K562 (cell line): ENCODE measurements at regions not wholly inside any gene's neighbourhood (a gene's known extent, or its start where the extent isn't known, plus 50 kb on each side); places are given as distances from the start of the nearest gene placed in this dataset.

Experiments
- ATAC-seq: fragments of 200-7000 bp; cut with Tn5 transposase; 3 replicates; pipeline ENCODE4 v1.9.1; 2020; ENCODE audit warnings: moderate library complexity
- BruUV-seq: library from RNA; stranded (reverse); fragments of 400-500 nt; replicated peaks from 2 replicates; lab custom pipeline; 2021; lab: Mats Ljungman, UMichigan
- CTCF ChIA-PET: fragments of 300-600 bp; formaldehyde crosslinking; extraction: SDS; loops from one replicate; lab custom pipeline; 2021; ENCODE audit warnings: low intra/inter-chr PET ratio; lab: Yijun Ruan, JAX
- POLR2A ChIA-PET: fragments of 300-600, 350-650 bp; sonication (Branson Sonifier 250); formaldehyde crosslinking; extraction: SDS; loops from one replicate; lab custom pipeline; 2021; ENCODE audit warnings: antibody characterized with exemption, inconsistent platforms; lab: Yijun Ruan, JAX
- DNase-seq, 4 experiments: peaks; one replicate each; pipeline versions ENCODE4 v3.0.0 to v3.0.0-alpha.2; 2011 to 2018; ENCODE audit warnings: low spot score in 3 of 4, mixed read lengths in 3 of 4; ENCODE audit errors: extremely low read depth in 1 of 4
- FAIRE-seq: peaks from 2 replicates; lab custom pipeline; 2011; peaks lifted over from hg19 to GRCh38; lab: Jason Lieb, UNC
- H2AFZ ChIP-seq: 2 replicates; pipeline ENCODE4 v1.6.0; 2011; ENCODE audit warnings: low read depth, low read length, control low read depth, inconsistent platforms
- H3K27ac ChIP-seq: fragments of 200-600 bp; 3 replicates; pipeline ENCODE4 v1.8.0; 2011; ENCODE audit warnings: low read depth, mild to moderate bottlenecking, control low read depth, inconsistent platforms, low read length, moderate library complexity, mixed read lengths; ENCODE audit errors: extremely low read depth
- H3K27me3 ChIP-seq, 2 experiments: fragments of 300-600 bp in 1 of 2; 2 replicates in 1 of 2; 3 replicates in 1 of 2; pipeline versions ENCODE4 v1.6.0 to v1.8.0; 2011; ENCODE audit warnings: inconsistent platforms in 2 of 2, low read length in 2 of 2, mild to moderate bottlenecking in 1 of 2, mixed read lengths in 1 of 2, moderate library complexity in 1 of 2; ENCODE audit not compliant: control insufficient read depth in 2 of 2, insufficient read depth in 2 of 2
- H3K36me3 ChIP-seq: fragments of 300-600 bp; 3 replicates; pipeline ENCODE4 v1.8.0; 2011; ENCODE audit warnings: mild to moderate bottlenecking, low read length, inconsistent platforms; ENCODE audit not compliant: control insufficient read depth, insufficient read depth
- H3K4me1 ChIP-seq, 2 experiments: fragments of 200-600 bp in 1 of 2; replicated peaks in 1 of 2; 2 replicates in 1 of 2; 3 replicates in 1 of 2; pipeline versions ENCODE4 v1.5.1 to v1.8.0; 2011; ENCODE audit warnings: inconsistent platforms in 2 of 2, low read length in 2 of 2, mild to moderate bottlenecking in 1 of 2, mixed read lengths in 1 of 2, moderate library complexity in 1 of 2; ENCODE audit not compliant: control insufficient read depth in 2 of 2, insufficient read depth in 2 of 2
- H3K4me2 ChIP-seq: 2 replicates; pipeline ENCODE4 v1.6.1; 2011; ENCODE audit warnings: low read length, control low read depth, inconsistent platforms, mixed read lengths; ENCODE audit not compliant: insufficient read depth
- H3K4me3 ChIP-seq: fragments of 200-600 bp; sonication (generic), shearing (Covaris generic); 2 replicates; pipeline ENCODE4 v1.5.1; 2016; ENCODE audit warnings: control low read depth, inconsistent platforms
- H3K79me2 ChIP-seq: fragments of 200-600 bp; 3 replicates; pipeline ENCODE4 v1.8.0; 2011; ENCODE audit warnings: low read length, inconsistent platforms; ENCODE audit not compliant: control insufficient read depth, insufficient read depth
- H3K9ac ChIP-seq, 2 experiments: 2 replicates each; pipeline versions ENCODE4 v1.6.0 to v1.6.1; 2011; ENCODE audit warnings: low read depth in 2 of 2, low read length in 2 of 2, control low read depth in 1 of 2, inconsistent platforms in 1 of 2, mild to moderate bottlenecking in 1 of 2, mixed read lengths in 1 of 2; ENCODE audit not compliant: insufficient read depth in 1 of 2
- H3K9me1 ChIP-seq: one replicate; pipeline ENCODE4 v1.6.0; 2011; ENCODE audit warnings: inconsistent platforms, mild to moderate bottlenecking, low read length, moderate library complexity; ENCODE audit not compliant: control insufficient read depth, insufficient read depth
- H3K9me3 ChIP-seq: replicated peaks from 2 replicates; pipeline ENCODE4 v1.5.1; 2011; ENCODE audit warnings: low read depth, low read length, inconsistent platforms; ENCODE audit not compliant: control insufficient read depth, insufficient read depth
- H4K20me1 ChIP-seq: replicated peaks from 2 replicates; pipeline ENCODE4 v1.6.1; 2011; ENCODE audit warnings: low read length, inconsistent platforms, mixed read lengths; ENCODE audit not compliant: control insufficient read depth, insufficient read depth
- AFF1 ChIP-seq, 2 experiments: fragments of 450-650 bp; IDR thresholded peaks; 2 replicates each; pipeline ENCODE4 v1.6.1; 2018; ENCODE audit warnings: mild to moderate bottlenecking in 2 of 2, low read depth in 1 of 2; ENCODE audit not compliant: partially characterized antibody in 2 of 2
- BRD9 ChIP-seq: fragments of 450-650 bp; IDR thresholded peaks from 2 replicates; pipeline ENCODE4 v1.6.1; 2018; ENCODE audit warnings: low read depth; ENCODE audit not compliant: partially characterized antibody
- CCAR2 ChIP-seq: fragments of 200-400 bp; formaldehyde crosslinking; IDR thresholded peaks from 2 replicates; pipeline ENCODE4 v1.6.1; 2017; ENCODE audit warnings: mild to moderate bottlenecking, low read depth, low read length
- ETV6 ChIP-seq, 3 experiments: fragments of 150-350 bp in 1 of 3; sonication (generic) in 1 of 3; formaldehyde crosslinking in 1 of 3; IDR thresholded peaks; 2 replicates each; pipeline versions ENCODE4 v1.6.1 to v1.8.0; 2014 to 2022; ENCODE audit warnings: borderline replicate concordance in 2 of 3, low read depth in 2 of 3, antibody characterized with exemption in 1 of 3, low read length in 1 of 3, mild to moderate bottlenecking in 1 of 3, missing genetic modification reagents in 1 of 3
- HDGF ChIP-seq: fragments of 450-650 bp; IDR thresholded peaks from 2 replicates; pipeline ENCODE4 v1.6.1; 2016
- KDM2B ChIP-seq: fragments of 250-450 bp; sonication (Bioruptor Pico); IDR thresholded peaks from 2 replicates; pipeline ENCODE4 v1.8.0; 2021; ENCODE audit warnings: mild to moderate bottlenecking, moderate library complexity
- KLF10 ChIP-seq: fragments of 250-450 bp; sonication (Bioruptor Pico); IDR thresholded peaks from 2 replicates; pipeline ENCODE4 v1.6.1; 2021; ENCODE audit warnings: matching md5 sums
- KLF13 ChIP-seq: fragments of 450-650 bp; IDR thresholded peaks from 2 replicates; pipeline ENCODE4 v1.6.1; 2016; ENCODE audit warnings: missing genetic modification characterization, low read depth, mild to moderate bottlenecking, missing compliant biosample characterization, moderate library complexity, borderline replicate concordance
- MAFG ChIP-seq: fragments of 450-650 bp; conservative IDR thresholded peaks from 2 replicates; pipeline ENCODE4 v1.6.1; 2016; ENCODE audit warnings: missing genetic modification characterization, missing compliant biosample characterization
- MCM7 ChIP-seq, 2 experiments: fragments of 450-650 bp; IDR thresholded peaks; 2 replicates each; pipeline ENCODE4 v1.6.1; 2016 to 2018
- NEUROD1 ChIP-seq: fragments of 150-350 bp; IDR thresholded peaks from 2 replicates; pipeline ENCODE4 v1.6.1; 2014; ENCODE audit warnings: borderline replicate concordance, low read length, low read depth; ENCODE audit not compliant: partially characterized antibody
- POLR2A ChIP-seq: fragments of 450-650 bp; conservative IDR thresholded peaks from 2 replicates; pipeline ENCODE4 v1.6.1; 2016
- SAP30 ChIP-seq: fragments of 200-600 bp; sonication (generic); IDR thresholded peaks from 2 replicates; pipeline ENCODE4 v1.6.1; 2012; ENCODE audit warnings: borderline replicate concordance, low read depth, mild to moderate bottlenecking, moderate library complexity, low read length, control low read depth, inconsistent platforms; ENCODE audit not compliant: insufficient read depth, poor library complexity, severe bottlenecking
- SREBF1 ChIP-seq: fragments of 150-350 bp; IDR thresholded peaks from 2 replicates; pipeline ENCODE4 v1.6.1; 2014; ENCODE audit warnings: antibody characterized with exemption, low read depth, low read length, borderline replicate concordance
- SRSF7 ChIP-seq: fragments of 200-400 bp; formaldehyde crosslinking; optimal IDR thresholded peaks from 2 replicates; pipeline ENCODE3; 2017; ENCODE audit warnings: mild to moderate bottlenecking, low read depth, low read length
- ZNF280B ChIP-seq: fragments of 250-450 bp; sonication (Bioruptor Pico); IDR thresholded peaks from 2 replicates; pipeline ENCODE4 v1.5.1; 2021; ENCODE audit warnings: mild to moderate bottlenecking
- WGBS: fragments of 100-300 bp; shearing (Covaris generic); methylation state at CpG from one replicate; pipeline ENCODE4 v1.1.6; 2016; ENCODE audit warnings: low coverage, mixed read lengths; ENCODE audit not compliant: insufficient coverage; ENCODE audit errors: missing lambda C conversion rate; 5-methylcytosine and 5-hydroxymethylcytosine counted together
- in situ Hi-C: fragments of 300-500 bp; cut with MboI; formaldehyde crosslinking; loops from 4 replicates; pipeline ENCODE4 v1.15.0; 2018; ENCODE audit warnings: inconsistent platforms, mixed read lengths
- intact Hi-C: fragments of 100-400 bp; cut with micrococcal nuclease; formaldehyde crosslinking; loops from 2 replicates; pipeline ENCODE4 v1.14.2; 2022
- TF ChIP-seq, protein P1 (sequence below): fragments of 250-450 bp; sonication (Bioruptor Pico); IDR thresholded peaks from 2 replicates; pipeline ENCODE4 v1.4.0; 2020; ENCODE audit warnings: borderline replicate concordance

DNA sequence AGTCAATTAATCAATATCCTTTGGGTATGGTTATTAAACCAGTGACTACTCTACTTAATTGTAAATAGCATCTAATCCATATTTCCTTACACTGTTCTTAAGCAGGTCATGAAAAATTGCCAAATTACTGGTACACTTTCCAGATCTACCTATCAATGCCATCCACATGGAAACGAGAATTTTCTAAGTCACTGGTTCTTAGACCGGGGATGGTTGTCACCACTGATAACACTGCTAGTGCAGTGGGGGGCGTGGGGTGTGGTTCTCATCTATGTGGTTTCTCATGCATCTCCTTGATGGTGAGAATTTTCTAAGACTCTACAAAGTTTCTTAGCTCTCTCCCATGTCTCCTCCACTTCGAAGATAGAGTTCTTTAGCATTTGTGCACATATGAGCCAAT lies 63.7 kb upstream of the COG2 start:
- Histone ChIP-seq H2AFZ (no peak overlapping the region), H3K9me1 (no peaks in the 10 kb centered on the region), H3K4me2 (no peak overlapping the region), H3K4me1 (no peaks in the 10 kb centered on the region; a peak in 1 of 5 replicates), H3K4me3 (no peak overlapping the region), H3K9me3 (no peaks in the 10 kb centered on the region), H3K9ac (no peak overlapping the region), H4K20me1 (no peaks in the 10 kb centered on the region), H3K36me3 (no peaks in the 10 kb centered on the region), H3K27ac (no peak overlapping the region), H3K79me2 (no peaks in the 10 kb centered on the region), H3K27me3 (peaks cover 0 to 2% of the 10 kb centered on the region in 2 experiments; a peak in 1 of 5 replicates)
- CTCF ChIA-PET: no interaction called here
- POLR2A ChIA-PET: interaction anchor here (0.6 kb wide), 1 partner anchor 631 kb away, joined by 4 read pairs; no protein-coding TSS in a partner anchor
- DNase-seq (peak in 1 of 4 experiments; percentile 10), FAIRE-seq (no peak), ATAC-seq (no peak)
- in situ Hi-C loops: no loop called here
- intact Hi-C loops: no loop called here
- WGBS: 1% methylated on average over 4 of the region's 4 CpGs
- no TSS peak for BruUV-seq
- TF ChIP-seq CCAR2: no peak
- TF ChIP-seq, protein P1, sequence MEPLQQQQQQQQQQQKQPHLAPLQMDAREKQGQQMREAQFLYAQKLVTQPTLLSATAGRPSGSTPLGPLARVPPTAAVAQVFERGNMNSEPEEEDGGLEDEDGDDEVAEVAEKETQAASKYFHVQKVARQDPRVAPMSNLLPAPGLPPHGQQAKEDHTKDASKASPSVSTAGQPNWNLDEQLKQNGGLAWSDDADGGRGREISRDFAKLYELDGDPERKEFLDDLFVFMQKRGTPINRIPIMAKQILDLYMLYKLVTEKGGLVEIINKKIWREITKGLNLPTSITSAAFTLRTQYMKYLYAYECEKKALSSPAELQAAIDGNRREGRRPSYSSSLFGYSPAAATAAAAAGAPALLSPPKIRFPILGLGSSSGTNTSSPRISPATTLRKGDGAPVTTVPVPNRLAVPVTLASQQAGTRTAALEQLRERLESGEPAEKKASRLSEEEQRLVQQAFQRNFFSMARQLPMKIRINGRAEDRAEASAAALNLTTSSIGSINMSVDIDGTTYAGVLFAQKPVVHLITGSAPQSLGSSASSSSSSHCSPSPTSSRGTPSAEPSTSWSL: no peak
- no peak for TF ChIP-seq KLF10
- TF ChIP-seq ETV6 (IDR thresholded peaks at IDR 0.05; ENCODE audit: borderline replicate concordance in 1 of 2, low read depth in 2 of 2, low read length in 1 of 2): no peak
- no peak for TF ChIP-seq ETV6 (CRISPR knock-in tag; IDR thresholded peaks at IDR 0.05; ENCODE audit: borderline replicate concordance)
- no peak for TF ChIP-seq SRSF7
- TF ChIP-seq NEUROD1: no peak
- TF ChIP-seq AFF1 (IDR thresholded peaks at IDR 0.05; ENCODE audit: low read depth in 1 of 2, partially characterized antibody in 2 of 2): no peak
- no peak for TF ChIP-seq POLR2A
- no peak for TF ChIP-seq HDGF
- no peak for TF ChIP-seq MCM7 (IDR thresholded peaks at IDR 0.05)
- no peak for TF ChIP-seq BRD9
- no peak for TF ChIP-seq MAFG (tag)
- no peak for TF ChIP-seq KLF13 (tag)
- TF ChIP-seq ZNF280B (CRISPR knock-in tag): no peak
- TF ChIP-seq SREBF1: no peak
- no peak for TF ChIP-seq KDM2B (CRISPR knock-in tag)
- no peak for TF ChIP-seq SAP30
